ENCODE measurements at regions not wholly inside any gene's neighbourhood (a gene's known extent, or its start where the extent isn't known, plus 50 kb on each side); places are given as distances from the start of the nearest gene placed in this dataset.
"Not testable (repeated sequence)": the region's sequence is repeated elsewhere in the genome, so short reads cannot be mapped to it uniquely, and the experiment has no call there.

GRCh38 chr6:155628306-155628705 lies 172.7 kb upstream of the NOX3 start:
- no peak for TF ChIP-seq CTCF (IDR thresholded peaks at IDR 0.05; ENCODE audit: low read depth, low read length)
- DNase-seq, result no peak
- Histone ChIP-seq H3K36me3 (no peaks in the 10 kb centered on the region), H3K4me1 (no peaks in the 10 kb centered on the region), H3K27me3 (no peaks in the 10 kb centered on the region), H3K4me3 (ENCODE audit: low read depth, low read length) (no peak overlapping the region), H3K9me3 (no peaks in the 10 kb centered on the region)

- not testable (repeated sequence) for H3K4me3 ChIP-seq (ENCODE audit: low read depth, low read length); DNase-seq; H3K9me3 ChIP-seq; H3K4me1 ChIP-seq; H3K36me3 ChIP-seq; H3K27me3 ChIP-seq
These were observed 172.1 kb upstream of the NOX3 start for GRCh38 chr6:155627722-155628212.

- H3K36me3 ChIP-seq, result no peaks in the 10 kb centered on the region
- TF ChIP-seq CTCF (IDR thresholded peaks at IDR 0.05; ENCODE audit: low read depth, low read length), result no peak
- no peak overlapping the region for H3K4me3 ChIP-seq (ENCODE audit: low read depth, low read length)
These were observed 168.0 kb upstream of the NOX3 start for GRCh38 chr6:155623450-155624178.

DNA sequence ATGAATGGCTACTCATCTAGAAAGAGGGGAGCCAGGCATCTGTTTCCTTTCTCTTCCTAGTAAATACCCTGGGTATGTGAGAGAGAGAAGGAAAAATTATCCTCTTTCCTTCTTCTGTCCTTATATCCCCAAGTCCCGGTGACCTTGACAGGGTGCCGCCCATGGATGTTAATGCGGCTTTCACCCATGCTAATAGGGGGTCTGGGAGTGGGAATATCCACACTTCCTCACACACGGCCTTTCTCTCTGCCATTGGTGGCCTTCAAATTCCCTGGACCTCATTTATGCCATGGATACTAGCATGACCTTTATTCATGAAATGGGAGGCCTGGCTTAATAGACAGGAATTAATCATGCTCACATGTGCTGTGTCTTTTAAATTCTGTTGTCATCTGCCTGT lies 159.0 kb upstream of the NOX3 start:
- Histone ChIP-seq H3K36me3 (no peaks in the 10 kb centered on the region), H3K4me3 (ENCODE audit: low read depth, low read length) (no peak overlapping the region), H3K27me3 (no peaks in the 10 kb centered on the region), H3K9me3 (no peaks in the 10 kb centered on the region), H3K4me1 (peaks cover 3% of the 10 kb centered on the region; the same call in 1 of the 2 replicates)
- no peak for TF ChIP-seq CTCF (IDR thresholded peaks at IDR 0.05; ENCODE audit: low read depth, low read length)
- no peak for DNase-seq

More at GRCh38 chr6:155623450-155624178, 168.0 kb upstream of the NOX3 start:
- H3K27me3 ChIP-seq, result no peaks in the 10 kb centered on the region
- no peaks in the 10 kb centered on the region for H3K9me3 ChIP-seq
- no peak for DNase-seq
- no peaks in the 10 kb centered on the region for H3K4me1 ChIP-seq

GRCh38 chr6:155611742-155612141 lies 156.1 kb upstream of the NOX3 start:
- Histone ChIP-seq H3K36me3 (no peaks in the 10 kb centered on the region), H3K4me3 (ENCODE audit: low read depth, low read length) (no peak overlapping the region), H3K9me3 (no peaks in the 10 kb centered on the region), H3K4me1 (no peaks in the 10 kb centered on the region), H3K27me3 (no peaks in the 10 kb centered on the region)
- no peak for DNase-seq
- TF ChIP-seq CTCF (IDR thresholded peaks at IDR 0.05; ENCODE audit: low read depth, low read length), result no peak

GRCh38 chr6:155604991-155605390 lies 149.4 kb upstream of the NOX3 start:
- no peaks in the 10 kb centered on the region for H3K27me3 ChIP-seq
- no peaks in the 10 kb centered on the region for H3K36me3 ChIP-seq
- H3K9me3 ChIP-seq, result no peaks in the 10 kb centered on the region
- no peak overlapping the region for H3K4me3 ChIP-seq (ENCODE audit: low read depth, low read length)
- DNase-seq, result no peak
- TF ChIP-seq CTCF (IDR thresholded peaks at IDR 0.05; ENCODE audit: low read depth, low read length), result no peak
- H3K4me1 ChIP-seq, result no peaks in the 10 kb centered on the region; the same call in 1 of the 2 replicates

Measured in BE2C (cell line).